Hindlimb muscle (tissue), 1 donor: ENCODE measurements at regions not wholly inside any gene's neighbourhood (a gene's known extent, or its start where the extent isn't known, plus 50 kb on each side); places are given as distances from the start of the nearest gene placed in this dataset.

Experiments
- DNase-seq: peaks from one replicate; pipeline ENCODE4 v3.0.0-alpha.2; 2013

DNA sequence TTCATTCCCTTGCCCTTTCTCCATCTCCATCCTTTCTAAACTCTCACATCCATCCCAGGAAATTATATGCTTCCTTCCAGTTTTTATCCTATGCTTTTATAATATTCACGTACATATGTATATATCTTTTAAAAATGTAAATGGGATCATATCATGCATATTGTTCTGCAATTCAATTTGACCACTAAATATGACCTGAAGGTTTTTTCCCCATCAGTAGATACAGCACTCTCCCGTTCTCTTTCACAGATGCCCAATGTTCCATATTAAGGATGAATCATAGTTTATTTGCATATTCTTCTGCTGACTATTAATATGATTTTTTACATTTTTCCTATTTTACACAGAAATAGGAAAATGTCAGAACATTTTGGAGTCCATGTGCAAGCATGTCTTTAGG, 213.3 kb upstream of the PARD3B start:
- no peak for DNase-seq

DNA sequence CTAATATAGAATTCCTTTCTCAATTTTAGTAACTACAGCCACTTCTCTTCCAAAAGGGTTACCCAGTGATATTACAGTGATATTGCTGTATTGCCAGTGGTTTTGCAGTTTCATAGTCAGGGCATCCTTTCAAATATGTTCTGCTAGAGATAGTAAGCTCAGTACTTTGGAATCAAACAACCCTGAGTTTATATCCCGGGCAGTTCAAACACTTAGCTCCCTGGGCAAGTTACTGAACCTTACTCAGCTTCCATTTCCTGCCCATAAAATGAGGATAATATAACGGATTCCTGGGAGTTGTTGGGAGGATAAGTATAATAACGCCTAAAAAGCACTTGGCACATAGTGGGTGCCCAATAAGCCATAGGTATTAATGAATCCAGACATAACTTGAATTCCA, 212.6 kb upstream of the PARD3B start:
- no peak for DNase-seq

DNA sequence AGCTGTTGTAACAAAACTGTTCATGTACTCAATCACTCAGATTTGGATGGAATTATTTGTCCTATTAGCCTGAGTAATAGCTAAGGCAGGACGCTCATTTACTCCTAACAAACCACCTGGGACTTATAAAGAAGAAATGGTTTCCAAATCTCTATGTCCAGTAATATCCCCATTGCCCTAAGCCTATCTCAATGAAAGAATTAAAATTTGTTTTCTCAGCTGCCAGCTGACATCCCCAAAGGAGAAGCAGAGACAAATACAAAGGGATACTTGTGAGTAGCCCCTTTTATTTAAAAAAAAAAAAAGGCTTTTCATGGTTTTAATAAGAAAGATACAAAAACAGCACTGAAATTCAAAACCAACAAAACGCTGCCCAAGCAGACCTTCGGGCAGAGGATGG, 211.4 kb upstream of the PARD3B start:
- DNase-seq = no peak

DNA sequence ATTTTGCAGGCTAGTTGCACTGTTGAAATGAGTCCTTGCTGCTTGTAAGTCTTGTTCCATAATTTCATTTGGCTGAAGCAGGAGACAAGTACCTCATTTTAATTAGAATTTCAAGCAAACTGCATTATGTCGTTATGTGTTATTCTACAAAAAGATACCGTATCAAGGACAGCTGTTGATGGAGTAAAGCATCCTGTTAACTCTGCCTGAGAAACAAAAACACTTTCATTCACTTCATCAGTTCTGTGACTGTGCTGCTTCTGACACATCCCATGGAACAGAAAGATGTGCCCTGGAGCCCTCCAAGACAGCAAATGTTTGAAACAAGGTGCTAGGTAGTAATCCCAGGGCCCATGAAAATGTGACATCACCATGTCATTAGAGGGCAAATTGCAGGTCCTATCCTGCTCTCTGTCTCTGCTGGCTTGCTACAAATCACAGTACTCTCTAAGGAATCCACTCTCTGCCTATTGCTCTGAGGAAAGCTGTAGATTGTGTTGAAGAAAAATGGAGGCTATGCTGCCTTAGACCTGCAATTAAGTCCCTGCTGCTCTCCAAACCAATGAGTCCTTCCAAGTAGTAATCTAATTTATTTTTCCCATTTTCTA, 209.7 kb upstream of the PARD3B start:
- DNase-seq = no peak

DNA sequence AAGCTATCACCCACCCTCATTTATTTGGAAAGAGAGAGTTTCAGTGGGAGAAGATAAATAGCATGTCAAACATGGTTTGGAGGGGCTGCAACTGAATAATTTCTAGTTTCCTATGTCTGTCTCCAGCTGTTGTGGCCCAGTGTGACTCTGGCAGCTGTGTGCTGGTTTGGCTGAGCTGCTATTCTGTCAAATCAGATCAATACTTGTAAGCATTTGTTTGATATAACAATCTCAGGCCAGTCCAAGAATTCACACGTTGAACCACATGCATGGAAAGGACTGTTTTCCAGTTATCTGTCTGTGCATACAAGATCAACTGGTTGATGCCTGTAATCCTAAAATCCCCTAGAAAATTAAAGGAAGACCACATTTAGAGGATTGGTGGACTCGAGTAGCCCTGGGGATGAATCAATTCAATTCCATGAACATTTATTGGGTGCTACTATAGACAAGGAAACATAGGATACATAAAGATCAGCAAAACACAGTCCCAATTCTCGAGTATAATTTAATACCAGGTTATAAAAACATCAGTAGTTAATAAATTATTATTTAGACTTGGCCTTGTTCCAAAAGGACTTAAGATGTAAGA, 209.0 kb upstream of the PARD3B start:
- DNase-seq = no peak

DNA sequence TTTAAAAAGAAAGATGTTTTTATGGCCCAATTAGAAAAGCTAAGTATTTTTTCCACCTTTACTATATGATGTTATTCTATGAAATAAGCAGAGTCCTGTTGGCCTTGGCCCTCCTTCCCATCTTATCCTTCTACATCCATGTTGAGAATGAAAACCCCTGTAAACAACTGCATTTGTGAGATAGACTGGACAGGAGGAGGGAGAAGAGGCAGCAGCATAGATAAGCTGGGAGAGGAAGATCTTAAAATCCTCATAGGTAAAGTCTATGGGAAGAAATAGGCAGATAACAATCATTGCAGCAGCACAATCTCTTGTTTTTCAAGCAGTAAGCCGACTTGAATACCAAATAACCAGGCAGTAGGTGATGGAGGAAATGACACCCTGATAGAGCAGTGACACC, 207.6 kb upstream of the PARD3B start:
- no peak for DNase-seq

DNA sequence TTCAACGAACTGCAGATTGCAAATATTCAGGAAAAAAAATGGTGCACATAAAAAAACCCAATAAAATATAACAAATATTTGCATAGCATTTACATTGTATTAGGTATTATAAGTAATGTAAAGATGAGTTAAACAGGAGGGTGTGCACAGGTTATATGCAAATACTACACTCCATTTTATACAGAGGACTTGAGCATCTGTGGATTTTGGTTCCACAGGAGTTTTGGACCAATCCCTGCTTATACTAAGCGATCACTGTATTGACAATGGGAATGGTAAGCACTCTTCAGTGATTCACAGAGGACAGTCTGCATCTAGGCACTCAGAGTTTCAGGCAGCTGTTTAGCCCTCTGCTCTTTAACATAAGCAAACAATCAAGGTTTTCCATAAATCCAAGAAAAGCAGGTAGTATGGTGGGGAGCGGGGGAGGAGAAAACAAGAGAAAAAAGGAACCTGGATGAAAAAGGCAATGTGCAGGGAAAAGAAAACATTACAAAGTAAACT, 206.0 kb upstream of the PARD3B start:
- DNase-seq = no peak

DNA sequence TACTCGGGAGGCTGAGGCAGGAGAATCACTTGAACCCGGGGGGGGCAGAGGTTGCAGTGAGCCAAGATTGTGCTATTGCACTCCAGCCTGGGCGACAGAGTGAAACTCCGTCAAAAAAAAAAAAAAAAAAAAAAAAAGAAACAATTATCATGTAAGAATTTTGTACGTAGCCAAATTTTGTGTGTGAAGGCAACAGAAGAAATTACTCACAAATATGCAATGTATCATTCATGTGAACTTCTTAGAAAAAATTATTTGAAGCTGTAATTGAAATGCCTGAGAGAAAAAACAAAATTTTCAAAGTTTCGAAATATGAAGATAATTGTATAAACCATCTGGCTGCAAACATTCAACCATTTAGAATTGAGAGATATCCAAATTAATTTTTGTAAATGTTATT, 204.8 kb upstream of the PARD3B start:
- no peak for DNase-seq

DNA sequence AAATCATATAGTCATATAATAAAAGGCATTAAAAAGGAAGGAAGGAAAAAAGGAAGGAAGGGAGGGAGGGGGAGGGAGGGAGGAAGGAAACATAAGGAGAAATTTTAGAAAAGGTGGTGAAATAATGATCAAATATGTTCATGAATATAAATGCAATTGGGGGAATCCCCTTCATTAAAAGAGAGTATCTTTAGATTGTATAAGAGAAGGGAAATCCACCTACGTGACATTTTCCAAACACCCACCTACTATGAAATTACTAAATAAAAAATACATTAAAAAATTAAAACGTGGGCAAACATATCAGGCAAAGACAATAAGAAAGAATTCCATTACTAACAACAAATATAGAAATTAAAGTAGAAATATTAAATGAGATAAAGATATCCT, 203.4 kb upstream of the PARD3B start:
- no peak for DNase-seq

DNA sequence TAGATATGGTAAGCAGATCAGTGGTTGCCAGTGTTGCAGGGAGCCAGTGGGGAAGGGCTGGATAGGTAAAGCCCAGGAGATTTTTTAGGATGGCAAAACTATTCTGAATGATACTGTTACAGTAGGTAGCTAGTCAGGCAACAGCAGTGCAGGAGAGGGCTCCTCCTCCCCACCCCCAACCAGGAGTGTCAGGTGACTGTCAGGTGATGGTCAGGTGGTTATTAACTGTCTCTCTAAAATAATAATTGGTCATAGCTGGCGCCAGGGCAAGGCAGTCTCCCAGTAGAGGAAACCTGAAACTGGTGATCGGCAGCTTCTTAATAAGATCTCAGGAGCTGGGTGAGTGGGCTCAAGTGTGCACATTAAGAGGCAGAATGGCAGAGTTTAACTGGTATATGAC, 201.6 kb upstream of the PARD3B start:
- no peak for DNase-seq

DNA sequence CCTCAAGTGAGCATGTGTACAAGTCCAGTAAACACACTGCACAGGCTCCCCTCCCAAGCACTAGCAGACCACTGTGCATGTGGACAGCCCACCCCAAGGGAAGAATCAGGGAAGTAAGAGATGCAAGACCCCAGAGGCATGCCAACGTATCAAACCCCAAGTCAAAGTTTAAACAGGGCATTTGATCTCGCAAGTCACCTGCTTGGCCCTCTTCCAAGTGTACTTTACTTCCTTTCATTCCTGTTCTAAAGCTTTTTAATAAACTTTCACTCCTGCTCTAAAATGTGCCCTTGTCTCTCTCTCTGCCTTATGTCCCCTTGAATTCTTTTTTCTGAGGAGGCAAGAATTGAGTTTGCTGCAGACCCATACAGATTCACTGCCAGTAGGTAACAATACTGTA, 201.2 kb upstream of the PARD3B start:
- DNase-seq = no peak

DNA sequence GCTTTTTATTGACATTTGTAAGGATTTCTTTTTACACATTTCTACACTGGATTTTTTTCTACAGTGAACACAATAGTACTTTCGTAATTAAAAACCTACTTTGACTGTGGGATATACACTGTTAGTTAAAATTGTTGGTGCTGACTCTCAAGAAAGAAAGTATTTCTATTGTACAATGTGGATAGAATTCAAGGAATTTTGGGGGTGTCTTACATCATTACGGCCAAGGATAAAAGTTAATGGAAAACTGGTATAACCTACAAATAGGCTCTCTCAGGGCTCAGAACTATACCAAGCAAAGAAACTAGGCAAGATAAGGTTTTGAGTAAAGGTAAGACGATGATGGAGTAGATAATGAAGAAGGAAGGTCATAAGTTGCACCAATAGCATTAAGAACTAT, 198.4 kb upstream of the PARD3B start:
- no peak for DNase-seq

DNA sequence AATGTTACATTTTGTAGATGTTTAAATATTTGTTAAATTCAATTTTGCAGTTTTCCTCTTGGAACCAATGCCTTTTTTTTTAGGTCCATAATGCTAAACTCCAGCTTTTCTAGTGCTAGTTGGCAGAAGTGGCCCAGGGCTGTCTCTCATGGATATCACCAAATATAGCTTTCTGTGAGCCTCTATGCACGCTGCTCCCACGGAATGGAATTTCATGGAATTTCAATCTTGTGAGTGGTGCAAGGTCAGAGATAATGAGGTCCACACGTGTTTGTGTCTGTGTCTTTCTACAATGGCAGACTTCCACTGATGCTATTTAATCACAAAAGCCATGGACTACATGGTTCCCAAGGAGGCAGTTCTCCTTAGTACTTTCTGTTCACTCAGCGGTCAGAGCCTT, 191.5 kb upstream of the PARD3B start:
- DNase-seq = no peak

DNA sequence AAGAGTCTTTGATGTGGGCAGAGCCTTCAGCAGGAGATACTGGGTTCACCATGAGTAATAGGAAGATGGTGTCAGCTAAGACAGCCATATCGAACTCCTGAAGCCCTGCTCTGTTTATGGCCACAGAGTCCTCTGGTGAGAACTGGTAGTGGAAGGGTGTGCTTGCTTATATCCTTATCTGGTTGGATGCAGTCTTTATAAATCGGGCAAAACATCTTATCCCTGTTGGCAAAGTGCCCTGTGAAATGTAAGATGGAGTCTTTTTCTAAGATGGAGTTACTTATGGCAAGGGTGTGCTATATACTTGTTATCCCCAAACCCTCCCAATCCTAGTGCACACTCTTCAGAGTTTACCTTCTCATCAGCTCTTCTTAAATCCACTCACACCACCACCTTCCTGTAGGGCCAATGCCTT, 190.8 kb upstream of the PARD3B start:
- DNase-seq = no peak

DNA sequence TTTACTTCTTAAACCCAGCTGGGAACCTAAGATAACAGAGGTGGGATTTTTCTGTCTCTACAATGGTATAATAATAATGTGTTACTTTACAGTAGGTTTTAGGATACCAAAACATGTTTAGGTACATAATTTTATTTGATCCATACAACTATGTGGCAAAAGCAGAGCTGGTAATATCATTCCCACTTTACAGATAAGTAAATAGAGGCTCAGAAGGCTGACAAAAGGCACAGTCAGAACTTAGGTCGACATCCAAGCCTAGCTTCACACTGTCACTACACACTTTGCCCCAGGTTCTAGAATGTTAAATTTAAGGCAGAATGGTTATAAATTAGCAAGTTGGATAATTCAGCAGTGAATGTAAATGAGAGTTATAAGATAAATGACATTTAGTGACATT, 189.6 kb upstream of the PARD3B start:
- DNase-seq = no peak

DNA sequence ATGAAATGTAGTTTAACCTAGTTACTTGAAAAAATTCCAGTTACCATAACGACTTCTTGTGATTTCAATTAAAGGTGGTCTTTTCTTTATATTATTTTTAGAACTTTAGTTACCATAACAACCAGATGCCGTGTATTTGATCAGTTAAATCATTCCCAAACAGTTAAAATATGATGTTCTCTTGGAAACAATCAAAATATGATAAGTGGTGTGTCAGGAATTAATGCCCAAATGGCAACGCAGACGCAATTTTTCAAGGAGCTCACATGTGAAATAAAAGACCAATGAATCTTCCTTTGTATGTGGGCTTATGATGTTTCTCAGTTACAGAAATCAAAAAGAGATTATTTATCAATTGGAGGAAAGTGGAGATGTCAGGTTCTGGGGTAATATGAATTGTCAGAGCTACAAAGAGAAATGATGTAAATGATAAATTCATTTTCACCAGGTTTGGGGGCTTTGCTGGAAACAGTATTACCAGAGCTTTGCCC, 189.1 kb upstream of the PARD3B start:
- no peak for DNase-seq

DNA sequence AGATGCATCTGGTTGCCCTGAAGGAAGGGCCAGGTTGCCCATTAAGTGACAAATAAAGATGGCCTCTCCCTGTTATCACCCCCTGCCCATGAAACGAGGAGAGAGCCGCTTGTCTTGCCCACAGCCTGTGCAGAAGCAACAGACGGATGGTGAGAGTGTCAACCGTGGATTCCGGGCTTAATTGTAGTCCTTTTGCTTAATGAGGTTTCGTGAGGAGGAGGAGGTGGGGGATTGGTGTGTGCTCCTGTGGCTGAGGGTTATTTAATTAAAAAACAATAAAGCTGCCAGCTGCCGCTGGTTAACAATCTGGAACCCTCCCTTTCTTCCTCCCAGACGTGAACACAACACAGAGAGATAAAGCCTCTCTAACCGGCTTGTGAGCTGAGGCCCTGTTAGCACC, 188.0 kb upstream of the PARD3B start:
- no peak for DNase-seq

DNA sequence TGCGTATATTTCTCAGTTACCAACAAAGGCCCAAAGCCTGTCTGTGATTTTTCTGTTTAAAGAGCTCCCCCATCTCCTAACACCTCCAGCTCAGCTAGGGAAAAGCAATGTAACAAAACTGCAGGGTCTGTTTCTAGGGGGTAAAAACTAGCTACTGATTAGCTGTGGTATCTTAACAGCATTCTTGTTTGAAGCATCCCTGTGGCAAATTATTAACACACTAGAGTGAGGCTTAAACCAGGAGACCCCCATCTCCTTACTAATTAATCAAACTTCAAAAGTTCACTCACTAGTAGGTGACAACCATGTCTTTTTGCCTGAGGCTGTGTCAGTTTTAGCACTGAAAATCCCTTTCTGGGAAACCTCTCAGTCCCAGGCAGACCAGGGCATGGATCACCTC, 186.2 kb upstream of the PARD3B start:
- DNase-seq = no peak

DNA sequence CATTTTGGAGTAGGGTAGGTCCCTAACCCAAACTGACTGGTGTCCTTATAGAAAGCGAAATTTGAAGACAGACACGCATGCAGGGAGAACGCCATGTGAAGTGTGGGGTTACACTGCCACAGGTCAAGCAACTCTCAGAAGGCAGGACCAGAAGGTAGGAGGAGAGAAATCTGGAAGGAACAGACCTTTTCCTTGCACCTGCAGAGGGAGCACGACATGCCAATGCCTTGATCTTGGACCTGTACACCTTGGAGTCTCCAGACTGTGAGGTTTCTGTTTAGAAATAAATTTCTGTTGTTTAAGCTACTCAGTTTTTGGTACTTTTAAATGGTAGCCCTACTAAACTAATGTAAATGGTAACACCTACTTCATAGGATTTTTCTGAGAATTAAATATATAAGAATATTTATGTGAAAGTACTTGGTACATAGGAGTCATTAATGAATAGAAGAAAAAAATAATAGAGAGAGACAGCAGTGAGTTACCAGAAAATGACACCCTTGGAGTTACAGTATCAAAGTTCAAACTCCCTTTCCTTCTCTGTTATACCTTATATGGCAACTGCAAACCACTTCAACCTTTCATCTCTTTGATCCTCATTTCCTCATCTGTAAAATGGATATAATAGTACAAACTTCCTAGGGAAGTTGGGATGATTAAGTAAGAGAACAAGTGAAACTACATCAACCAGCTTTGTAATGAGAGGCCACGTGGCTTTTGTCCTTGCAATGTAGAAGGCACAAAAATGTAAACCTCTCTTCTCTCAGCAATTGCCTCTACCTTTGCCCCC, 184.9 kb upstream of the PARD3B start:
- DNase-seq = no peak

DNA sequence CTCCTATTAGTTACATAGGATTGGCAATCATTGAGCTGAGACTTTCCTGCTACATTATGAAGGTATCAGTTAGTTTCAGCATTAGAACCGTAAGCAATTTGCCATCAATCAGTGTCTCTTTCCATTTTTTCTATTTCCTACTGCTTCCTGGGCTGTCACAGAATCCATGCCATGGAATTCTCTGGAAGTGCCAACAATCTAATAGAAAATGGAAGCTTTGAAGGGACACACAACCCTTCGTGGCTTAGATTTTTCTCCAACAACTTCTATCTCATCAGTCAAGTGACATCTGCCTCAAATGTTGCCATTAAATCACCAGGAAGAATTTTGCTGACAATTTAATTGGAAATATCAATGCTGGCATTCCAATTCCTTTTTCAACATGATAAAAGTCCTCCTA, 183.5 kb upstream of the PARD3B start:
- no peak for DNase-seq

DNA sequence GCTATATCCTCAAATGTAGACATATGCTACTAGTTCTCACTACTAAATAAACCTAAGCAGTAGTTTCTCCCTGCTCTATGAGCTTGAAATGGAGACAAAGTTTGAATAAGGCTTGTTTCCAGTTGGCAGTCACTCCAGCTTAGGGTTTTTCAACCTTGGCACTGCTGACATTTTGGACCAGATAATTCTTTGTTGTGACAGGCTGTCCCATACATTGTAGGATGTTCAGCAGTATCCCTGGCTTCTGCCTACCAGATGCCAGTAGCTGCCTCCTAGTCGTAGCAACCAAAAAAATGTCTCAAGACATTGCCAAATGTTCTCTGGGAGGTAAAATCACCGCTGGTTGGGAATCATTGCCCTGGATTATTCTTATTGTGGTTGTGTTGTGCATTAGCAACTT, 182.7 kb upstream of the PARD3B start:
- DNase-seq = no peak

DNA sequence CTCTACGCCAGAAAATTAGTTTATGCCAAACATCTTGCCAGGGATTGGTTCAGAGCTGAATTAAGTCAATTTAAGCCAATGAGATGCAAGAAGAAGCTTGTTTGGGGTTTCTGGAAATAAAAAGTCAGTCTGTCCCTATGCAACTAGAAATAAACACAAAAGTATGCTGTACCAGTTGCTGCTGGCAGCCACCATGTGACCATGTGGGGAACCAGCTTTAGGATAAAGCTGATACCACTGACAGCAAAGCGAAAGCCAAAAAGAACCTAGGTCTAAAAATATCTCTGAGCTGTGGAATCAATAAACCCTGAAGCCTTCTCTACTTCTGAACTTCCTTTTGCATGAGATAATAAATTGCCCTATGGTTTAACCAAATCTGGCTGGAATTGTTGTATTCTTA, 181.8 kb upstream of the PARD3B start:
- DNase-seq = no peak

DNA sequence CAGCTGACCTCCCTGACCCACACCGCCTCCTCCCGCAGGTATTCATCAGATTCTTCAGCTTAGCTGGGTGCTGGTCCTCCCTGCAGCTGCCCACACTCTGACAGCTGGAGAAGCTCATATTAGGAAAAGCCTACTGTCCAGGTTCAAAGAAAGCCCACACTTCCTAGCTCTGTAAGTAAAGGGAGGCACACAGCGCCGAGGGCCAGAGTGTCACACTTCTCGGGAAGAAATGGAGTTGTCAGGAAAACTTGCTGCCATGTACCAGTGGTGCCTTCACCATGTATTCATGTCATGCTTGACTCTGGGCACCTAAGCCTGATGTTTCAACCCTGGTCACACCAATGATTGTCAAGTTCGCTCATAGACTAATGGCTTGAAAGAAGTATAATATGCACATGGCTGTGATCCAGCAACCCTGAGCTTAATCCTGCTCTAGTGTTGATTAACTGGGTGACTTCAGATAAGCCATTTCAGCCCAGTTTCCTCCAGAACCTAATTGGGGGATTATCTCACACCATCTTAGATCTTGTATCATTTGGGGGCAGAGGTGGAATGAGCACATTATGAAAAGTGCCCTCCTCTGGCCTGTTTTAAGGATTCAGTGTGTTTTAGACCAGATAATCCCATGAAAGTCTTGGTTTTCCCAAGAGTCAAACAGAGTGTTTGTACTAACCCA, 180.3 kb upstream of the PARD3B start:
- DNase-seq = no peak
